Activated T-cell treated with anti-CD3 and anti-CD28 coated beads for 24 hours (primary cell): ENCODE measurements at regions not wholly inside any gene's neighbourhood (a gene's known extent, or its start where the extent isn't known, plus 50 kb on each side); places are given as distances from the start of the nearest gene placed in this dataset.
"Not testable (repeated sequence)": the region's sequence is repeated elsewhere in the genome, so short reads cannot be mapped to it uniquely, and the experiment has no call there.

ENCODE experiments used
- DNase-seq: peaks from one replicate; pipeline ENCODE4 v3.0.0-alpha.2; 2020; ENCODE audit warnings: low read depth

GRCh38 chr16:9647981-9648701 lies 534.1 kb downstream of the GRIN2A start:
- DNase-seq, result no peak

- DNase-seq, result no peak
Observed at GRCh38 chr16:9650284-9650683, 531.9 kb downstream of the GRIN2A start.

DNA sequence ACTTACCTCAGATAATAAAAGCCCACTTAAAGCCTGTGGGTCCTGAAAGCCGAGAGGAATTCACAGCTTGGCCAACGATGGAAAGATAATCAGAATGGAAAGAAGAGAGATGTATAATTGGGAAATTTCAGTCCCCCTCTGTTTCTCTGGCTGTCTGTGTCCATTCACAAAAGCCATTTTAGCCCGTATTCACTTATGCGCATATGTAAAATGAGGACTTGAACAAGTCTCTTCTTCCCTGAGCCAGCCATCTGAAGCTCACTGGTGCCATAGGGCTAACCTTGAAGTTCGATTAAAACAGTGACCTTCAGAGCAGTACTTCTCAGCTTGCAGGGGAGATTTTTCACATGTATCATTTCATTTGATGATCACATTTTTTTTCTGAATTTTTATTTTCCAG lies 527.2 kb downstream of the GRIN2A start:
- no peak for DNase-seq

DNA sequence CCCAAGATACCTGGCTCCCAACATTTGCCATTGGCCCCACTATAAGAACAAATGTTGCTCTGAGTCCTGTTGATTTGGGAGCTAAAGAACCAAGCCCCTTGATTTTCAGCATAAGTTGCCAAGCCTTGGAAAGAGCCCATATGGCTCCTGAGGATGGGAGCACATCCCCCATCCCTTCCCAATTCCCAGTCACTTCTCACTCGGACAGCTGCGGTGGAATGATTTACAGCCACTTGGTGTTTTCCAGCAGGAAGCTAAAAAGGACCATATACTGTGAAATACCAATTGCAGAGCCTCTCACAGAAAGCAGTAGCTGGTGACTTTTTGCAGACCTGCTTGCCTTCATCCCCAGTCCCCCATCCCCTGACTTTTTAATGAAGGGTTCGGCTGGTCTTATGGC lies 524.6 kb downstream of the GRIN2A start:
- DNase-seq, result no peak

DNA sequence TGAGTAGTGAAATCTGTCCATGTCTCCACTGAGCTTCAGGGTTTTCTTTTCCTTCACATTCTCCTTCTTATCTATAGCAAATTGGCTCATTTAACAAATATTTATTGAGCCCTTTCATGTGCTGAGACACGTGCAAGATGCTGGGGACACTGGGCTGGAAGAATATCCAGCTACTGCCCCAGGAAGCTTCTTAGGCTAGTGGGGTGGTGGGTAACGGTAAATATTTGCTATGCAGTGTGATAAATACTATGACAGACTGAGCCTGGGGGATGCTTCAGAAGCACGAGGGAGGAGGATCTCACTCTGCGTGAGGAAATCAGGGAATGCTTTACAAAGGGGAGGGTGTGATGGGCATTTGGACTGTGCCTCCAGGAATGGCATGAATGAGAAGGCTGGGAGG lies 524.1 kb downstream of the GRIN2A start:
- no peak for DNase-seq

DNA sequence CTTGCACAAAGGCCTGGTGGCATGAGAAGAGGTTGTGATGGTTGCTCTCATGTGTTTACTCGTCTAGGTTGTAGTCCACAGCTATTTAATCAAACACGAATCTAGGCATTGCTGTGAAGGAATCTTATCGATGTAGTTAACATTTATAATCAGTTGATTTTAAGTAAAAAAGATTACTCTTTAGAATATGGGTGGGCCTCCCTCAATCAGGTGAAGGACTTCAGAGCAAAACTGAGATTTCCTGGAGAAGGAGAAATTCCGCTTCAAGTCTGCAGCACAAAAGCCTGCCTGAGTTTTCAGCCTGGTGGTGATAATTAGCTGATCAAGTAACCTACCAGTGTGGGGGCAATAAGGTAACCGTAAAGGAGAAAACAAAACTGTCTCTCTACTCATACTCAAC lies 523.6 kb downstream of the GRIN2A start:
- no peak for DNase-seq

DNA sequence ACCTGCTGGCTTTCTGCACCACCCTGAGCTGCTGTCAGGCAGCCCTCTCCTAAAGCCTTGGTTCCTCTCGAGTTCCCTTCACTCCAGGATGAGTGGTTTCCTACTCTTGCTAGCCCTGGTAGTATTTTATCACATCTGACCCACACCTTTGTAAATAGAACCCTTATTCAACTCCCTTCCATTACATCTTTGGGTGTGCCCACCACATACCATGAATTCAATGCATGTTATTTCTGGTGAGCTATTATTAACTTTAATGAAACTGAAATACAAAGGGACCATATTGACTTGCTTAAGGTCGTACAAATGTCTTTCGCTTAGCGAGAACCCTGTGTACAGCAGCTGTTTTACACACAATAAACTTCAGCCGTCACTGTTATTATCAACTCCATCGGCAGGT lies 521.3 kb downstream of the GRIN2A start:
- DNase-seq, result no peak

DNA sequence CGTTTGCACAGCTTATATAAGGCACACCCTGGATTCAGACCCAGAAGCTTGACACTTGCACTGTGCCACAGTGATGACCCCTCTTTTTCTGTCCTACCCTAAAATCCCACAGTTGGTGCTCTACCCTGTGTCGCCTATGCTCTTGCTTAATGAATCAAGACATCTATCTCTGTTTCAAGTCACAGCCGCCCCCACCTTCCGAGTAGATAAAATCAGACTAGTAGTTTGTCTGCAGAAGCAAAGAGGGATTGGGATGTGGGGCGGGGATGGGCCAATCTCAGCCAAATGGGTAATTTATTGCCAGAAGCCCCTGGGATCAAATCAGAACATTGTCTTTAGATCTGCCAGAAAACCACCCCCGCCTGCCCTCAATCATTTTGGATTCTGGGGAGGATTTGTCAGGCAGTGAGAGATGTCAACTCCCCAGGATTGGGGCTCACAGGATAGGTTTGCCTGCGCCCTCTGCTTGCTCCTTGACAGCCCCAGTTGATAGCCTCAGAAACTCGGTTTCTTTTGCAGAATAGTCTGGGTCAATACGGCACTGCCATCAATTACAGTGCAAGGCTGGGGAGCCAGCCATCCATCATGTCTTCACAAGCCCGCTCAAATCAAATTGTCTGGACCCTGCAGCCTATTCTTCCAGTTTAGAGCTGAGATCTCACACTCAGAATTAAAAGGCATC lies 520.8 kb downstream of the GRIN2A start:
- no peak for DNase-seq

GRCh38 chr16:9663588-9663987 lies 518.6 kb downstream of the GRIN2A start:
- no peak for DNase-seq

- no peak for DNase-seq
Observed at GRCh38 chr16:9665851-9666271, 516.4 kb downstream of the GRIN2A start.

DNA sequence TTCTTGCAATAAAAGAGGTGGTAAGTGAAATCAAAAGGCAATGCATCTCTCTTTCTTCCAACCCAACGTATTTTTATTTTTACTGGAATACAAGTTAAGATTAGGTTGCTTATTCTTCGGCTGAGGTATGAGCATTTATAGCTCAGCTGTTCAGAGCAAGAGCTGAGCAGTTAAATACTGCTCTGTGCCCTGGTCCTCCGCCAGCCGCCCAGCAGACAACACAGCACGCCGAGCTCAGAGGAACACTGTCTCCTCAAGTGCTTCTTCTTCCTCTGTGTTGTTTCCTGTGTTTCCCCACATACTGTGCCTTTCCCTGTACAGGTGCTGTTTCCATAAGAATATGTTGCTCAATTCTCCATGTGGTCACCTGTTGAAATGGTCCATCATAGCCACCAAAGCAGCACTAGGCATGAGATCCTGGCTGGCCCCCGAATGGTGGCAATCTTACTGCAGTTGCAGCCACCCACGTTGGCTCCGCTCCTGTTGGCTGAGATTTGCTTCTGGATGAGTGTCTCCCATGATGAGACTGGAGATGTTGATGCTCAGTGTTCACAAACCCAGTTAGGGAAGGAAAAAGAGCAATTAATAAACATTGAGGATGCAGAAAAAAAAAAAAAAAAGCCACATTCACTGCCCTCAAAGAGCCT lies 515.3 kb downstream of the GRIN2A start:
- no peak for DNase-seq

GRCh38 chr16:9670033-9670432 lies 512.2 kb downstream of the GRIN2A start:
- DNase-seq, result no peak

GRCh38 chr16:9670616-9671015 lies 511.6 kb downstream of the GRIN2A start:
- DNase-seq, result not testable (repeated sequence)

DNA sequence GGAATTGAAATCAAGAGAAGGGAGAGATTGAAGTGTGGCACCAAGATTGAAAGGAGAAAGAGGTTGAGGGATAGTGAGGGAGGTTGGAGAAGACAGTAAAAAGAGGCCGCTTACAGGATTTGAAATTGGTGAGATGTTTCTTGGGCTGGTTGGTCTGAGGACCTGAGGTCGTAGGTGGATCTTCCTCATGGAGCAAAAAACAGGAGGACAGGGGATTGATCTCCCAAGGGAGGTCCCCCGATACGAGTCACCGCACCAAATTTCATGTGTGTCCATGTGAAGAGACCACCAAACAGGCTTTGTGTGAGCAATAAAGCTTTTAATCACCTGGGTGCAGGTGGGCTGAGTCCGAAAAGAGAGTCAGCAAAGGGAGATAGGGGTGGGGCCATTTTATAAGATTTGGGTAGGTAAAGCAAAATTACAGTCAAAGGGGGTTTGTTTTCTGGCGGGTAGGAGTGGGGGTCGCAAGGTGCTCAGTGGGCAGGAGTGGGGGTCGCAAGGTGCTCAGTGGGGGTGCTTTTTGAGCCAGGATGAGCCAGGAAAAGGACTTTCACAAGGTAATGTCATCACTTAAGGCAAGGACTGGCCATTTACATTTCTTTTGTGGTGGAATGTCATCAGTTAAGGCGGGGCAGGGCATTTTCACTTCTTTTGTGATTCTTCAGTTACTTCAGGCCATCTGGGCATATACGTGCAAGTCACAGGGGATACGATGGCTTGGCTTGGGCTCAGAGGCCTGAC lies 505.5 kb downstream of the GRIN2A start:
- not testable (repeated sequence) for DNase-seq

GRCh38 chr16:9677301-9677653 lies 505.0 kb downstream of the GRIN2A start:
- no peak for DNase-seq

DNA sequence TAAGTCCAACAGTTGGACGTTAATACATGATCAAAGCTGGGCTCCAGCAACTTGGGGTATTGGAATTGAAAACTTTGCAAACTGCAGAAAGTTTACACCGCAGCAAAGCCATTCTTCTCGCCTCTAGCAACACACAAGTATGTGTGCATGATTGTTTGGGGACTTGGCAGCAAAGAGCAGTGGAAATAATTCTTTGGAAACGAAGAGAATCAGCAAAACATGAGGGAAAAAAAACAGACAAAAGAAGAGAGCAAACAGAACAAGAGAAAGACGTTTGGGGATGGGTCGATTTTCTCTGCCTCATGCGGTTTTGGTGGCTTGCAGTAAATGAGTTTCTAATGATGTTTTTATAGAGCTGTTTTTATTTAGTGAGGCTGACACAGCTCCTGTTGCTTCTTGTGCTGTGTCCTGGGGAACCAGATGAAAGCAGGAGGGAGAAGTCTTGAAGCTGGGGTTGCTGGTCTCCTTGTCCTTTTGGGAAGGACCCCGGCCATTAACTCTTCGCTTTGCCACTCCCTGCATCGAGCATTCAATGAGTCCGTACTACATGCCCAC lies 502.9 kb downstream of the GRIN2A start:
- no peak for DNase-seq

GRCh38 chr16:9680019-9680655 lies 502.1 kb downstream of the GRIN2A start:
- DNase-seq, result no peak

GRCh38 chr16:9680968-9681367 lies 501.3 kb downstream of the GRIN2A start:
- no peak for DNase-seq

DNA sequence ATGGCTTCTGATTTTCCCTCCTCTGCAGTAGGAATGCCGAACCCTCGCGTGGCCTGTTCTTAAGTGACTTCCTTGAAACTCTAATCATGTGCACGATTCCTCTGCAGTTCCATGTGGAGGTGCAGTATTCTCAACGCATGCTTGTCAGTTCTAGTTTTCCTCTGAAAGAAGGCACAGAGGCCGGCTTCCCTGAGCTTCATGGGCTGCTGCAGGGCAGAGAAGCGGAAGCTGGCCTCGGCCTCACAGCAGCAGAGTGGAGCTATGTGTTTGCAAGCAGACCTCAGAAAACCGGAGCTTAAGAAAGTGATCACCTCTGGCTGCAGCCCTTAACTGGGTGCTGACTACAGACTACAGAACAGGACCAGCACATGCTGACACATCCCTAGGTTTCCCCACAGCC lies 500.7 kb downstream of the GRIN2A start:
- no peak for DNase-seq

DNA sequence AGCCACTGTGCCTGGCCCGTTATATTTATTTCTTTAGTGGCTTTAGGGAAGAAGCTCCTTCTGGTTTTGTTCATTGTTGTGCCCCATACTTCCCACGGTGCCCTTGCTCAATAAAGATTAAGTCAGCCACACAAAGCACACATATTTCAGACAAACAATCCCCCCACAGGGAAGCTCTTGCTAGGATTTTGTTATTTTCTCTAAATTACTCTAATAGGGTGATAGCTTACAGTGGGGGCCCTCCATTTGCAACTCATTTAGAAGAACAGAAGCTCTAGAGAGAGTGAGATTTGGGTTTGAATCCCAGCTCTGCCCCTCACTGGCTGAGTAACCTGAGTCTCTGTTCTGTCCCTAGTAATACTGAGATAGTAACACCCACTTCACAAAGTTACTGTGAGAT lies 499.9 kb downstream of the GRIN2A start:
- no peak for DNase-seq

GRCh38 chr16:9683677-9684076 lies 498.6 kb downstream of the GRIN2A start:
- no peak for DNase-seq

GRCh38 chr16:9687737-9688319 lies 494.4 kb downstream of the GRIN2A start:
- DNase-seq, result no peak
